ENCODE measurements at regions not wholly inside any gene's neighbourhood (a gene's known extent, or its start where the extent isn't known, plus 50 kb on each side); places are given as distances from the start of the nearest gene placed in this dataset.
A peak's percentile ranks its signal among the peaks of the same experiment; 100 is the strongest.

- DNase-seq: no peak
These were observed 205.3 kb upstream of the SYT4 start for GRCh38 chr18:43482600-43482999.

- DNase-seq: no peak
These were observed 207.4 kb upstream of the SYT4 start for GRCh38 chr18:43484710-43485109.

DNA sequence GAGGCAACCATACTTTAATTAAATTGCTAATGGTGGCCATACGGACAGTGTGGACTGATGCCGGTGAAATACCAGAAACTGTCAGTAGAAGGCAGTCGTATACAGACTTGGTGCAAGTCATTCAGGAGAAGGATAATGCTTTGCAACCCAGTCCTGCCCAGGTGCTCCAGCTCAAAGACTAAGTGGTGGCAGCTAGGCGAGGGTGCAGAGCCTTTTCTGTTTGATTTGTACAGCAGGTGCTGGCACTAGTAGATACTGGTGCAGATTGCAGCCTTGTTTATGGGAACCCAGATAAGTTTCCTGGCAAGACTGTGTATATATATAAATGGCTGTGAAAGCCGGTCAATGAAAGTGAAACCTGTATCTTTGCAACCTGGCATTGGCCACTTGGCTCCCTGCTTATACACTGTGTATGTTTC lies 208.3 kb upstream of the SYT4 start:
- peak; percentile 82 to 94 for DNase-seq

DNA sequence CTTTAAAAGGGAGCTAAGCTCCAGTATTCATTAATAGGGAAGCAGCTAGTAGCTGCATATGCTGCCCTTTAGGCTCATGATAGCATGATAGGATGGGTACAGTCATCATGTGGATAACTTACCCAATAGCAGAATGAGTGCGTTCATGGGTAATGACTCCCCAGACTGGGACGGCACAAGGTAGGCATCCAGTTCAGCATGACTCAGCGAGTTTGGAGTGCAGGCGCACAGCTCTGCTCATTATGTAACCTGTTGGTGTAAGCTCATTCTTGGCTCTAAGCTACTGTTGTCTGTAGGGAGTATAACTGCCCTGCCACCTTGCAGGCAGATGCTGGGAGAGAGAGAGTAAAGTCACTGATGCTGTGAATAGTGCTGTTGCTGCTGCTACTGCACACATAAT lies 209.2 kb upstream of the SYT4 start:
- peak; percentile 91 to 93 for DNase-seq

DNA sequence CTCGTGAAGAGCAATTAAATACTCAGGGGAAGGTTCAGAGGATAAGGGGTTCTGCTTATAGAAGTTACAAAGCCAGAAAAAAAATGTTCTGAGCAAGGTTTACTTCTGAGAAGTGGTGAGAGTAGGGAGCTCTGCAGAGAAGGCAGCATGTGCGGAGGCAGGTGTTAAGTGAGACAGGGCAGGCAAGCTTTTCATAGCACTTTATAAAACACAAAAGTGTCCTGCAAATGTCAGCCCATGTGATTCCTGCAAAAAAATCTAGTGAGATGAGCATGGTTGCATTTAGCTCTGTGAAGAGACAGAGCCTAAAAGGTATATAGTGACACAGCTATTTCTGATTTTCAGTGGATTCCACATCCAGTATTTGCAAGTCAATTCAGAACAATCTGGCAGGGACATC lies 223.8 kb upstream of the SYT4 start:
- DNase-seq: no peak

DNA sequence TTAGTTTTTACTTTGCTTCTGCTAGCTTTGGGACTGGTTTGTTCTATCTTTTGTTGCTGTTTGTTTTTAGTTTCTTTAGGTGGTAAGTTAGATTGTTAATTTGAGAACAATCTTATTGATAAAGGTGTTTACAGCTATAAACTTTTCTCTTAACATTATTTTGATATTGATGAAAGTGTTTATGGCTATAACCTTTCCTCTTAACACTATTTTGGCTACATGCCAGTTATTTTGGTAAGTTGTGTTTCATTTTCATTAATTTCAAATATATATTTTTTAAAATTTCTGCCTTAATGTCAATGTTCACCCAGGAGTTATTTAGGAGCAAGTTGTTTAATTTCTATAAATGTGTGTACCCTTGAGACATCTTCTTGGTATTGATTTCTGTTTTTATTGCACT lies 229.6 kb upstream of the SYT4 start:
- DNase-seq: no peak

GRCh38 chr18:43507842-43508481 lies 230.7 kb upstream of the SYT4 start:
- DNase-seq: no peak

GRCh38 chr18:43514747-43515146 lies 237.5 kb upstream of the SYT4 start:
- DNase-seq: no peak

DNA sequence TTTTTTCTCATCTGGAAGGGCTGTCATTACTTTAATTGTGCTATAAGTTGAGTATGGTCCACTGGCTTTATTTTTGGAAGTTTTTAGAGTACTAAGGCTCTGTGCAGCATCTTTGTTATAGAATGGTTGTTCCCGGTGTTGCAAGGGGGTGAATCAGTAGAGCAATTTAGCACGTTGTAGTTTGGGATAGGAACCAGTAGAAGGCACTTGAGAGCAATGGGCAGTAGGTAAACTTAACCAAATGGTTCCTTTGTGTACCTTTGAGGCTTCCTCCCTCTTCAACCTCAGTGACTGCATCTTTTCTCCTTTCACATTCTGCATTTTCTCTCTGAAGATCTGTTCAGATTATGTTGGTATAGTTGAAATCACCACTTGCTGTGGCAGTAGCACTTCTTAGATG lies 238.2 kb upstream of the SYT4 start:
- DNase-seq: no peak

DNA sequence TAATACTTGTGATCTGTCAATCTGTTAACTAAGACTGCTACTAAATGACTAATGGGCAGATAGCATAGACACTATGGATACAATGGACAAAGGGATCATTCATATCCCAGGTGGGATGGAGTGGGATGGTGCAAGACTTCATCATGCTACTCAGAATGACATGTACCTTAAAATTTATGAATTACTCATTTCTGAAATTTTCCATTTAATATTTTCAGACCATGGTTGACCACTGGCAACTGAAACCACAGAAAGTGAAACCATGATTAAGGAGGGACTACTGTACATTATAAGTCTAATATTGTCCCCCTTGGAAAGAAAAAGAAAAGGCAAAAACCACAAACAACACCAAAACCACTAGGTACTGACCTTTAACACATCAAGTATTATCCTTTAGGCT lies 247.0 kb upstream of the SYT4 start:
- no peak for DNase-seq

GRCh38 chr18:43525169-43525568 lies 247.9 kb upstream of the SYT4 start:
- peak; percentile 36 to 49 for DNase-seq

GRCh38 chr18:43526426-43527145 lies 249.3 kb upstream of the SYT4 start:
- DNase-seq: no peak

DNA sequence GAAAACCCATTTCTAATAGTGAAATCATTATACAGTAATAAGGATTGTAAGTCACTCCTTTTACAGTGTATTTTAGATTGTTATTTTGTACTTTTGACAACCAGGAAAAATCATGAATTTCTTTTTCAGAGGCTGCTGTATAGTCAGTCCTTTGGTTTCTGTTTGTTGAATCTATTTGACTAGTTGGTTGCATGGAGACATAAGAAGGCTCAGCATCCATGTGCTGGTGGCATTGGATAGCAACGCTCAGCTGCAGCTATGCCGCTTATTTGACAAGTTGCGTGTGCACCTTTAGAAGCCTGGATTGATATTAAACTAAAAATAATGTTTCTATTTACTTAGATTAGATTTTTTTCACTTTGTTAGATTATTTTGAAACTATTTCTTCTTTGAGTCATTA lies 254.1 kb upstream of the SYT4 start:
- DNase-seq: no peak

- DNase-seq: no peak
These were observed 256.1 kb upstream of the SYT4 start for GRCh38 chr18:43533371-43533770.

DNA sequence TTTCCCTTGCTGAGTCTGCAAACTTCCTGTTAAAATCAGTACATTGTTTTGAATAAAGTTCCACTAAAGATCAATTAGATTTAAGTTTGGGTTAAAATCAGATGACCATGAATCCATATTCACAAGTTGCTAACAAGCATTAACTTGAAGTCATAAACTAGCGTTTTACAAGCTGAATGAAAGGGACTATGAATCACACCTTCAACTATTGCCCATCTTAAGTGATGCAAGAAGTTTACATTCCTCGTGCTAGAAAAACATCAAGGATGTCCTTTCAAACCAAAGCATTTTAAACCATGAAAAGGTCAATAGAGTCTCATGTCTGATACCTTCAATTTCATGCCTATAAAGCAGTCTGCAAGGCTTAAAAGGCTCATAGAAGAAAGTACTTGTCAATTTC lies 257.2 kb upstream of the SYT4 start:
- DNase-seq: no peak

DNA sequence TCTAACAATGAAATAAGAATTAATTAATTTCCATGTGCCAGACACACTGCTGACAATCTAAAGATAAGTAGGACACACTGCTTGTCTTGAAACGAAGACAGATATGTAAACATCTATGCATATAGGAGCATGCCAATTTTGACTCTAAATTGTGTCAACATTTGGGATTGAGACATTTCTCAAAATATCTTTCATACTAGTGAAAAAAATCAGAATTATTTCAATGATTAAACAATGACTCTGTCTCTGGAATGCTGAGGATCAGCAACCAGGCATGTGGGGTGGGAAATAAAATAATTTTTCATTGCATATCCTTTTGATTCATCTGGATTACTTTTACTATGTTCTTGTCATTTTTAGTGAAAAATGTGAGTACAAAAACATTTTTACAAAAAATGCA lies 262.6 kb upstream of the SYT4 start:
- no peak for DNase-seq

DNA sequence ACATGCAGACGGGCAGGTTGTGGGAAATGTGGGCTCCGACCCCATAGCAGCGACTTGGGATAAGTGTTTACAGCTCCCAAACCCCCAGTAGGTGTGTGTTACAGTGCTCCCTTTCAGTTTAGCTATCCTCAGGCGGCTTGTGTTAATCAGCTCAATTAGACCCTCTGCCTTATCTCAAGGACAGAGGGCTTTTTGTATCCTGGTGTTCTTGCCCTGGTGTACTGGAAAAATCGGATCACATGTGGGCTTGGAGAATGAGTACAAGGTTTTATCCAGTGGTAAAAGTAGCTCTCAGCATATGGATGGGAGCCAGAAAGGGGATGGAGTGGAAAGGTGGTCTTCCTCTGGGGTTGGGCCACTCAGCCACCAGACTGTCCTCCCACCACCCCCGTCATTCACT lies 264.7 kb upstream of the SYT4 start:
- DNase-seq: no peak

DNA sequence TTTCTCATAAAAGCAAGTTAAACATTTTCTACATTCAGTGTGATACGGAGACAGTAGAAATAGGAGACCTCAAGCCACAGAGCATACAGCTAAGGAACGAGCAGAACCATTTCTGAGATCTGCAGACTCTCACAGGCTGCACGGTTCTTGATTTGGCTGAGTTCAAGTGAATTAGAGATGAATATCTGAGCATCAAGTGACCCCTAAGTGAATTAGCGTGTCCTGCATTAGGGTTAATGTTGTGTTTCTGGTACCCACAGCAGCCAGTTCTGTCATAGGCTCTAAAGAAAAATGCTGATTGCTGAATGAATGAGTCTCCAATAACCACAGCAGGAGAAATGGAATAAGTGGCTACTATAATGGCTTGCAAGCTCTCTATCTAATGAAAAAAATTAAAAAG lies 265.9 kb upstream of the SYT4 start:
- no peak for DNase-seq

- no peak for DNase-seq
These were observed 270.2 kb upstream of the SYT4 start for GRCh38 chr18:43547456-43547855.

DNA sequence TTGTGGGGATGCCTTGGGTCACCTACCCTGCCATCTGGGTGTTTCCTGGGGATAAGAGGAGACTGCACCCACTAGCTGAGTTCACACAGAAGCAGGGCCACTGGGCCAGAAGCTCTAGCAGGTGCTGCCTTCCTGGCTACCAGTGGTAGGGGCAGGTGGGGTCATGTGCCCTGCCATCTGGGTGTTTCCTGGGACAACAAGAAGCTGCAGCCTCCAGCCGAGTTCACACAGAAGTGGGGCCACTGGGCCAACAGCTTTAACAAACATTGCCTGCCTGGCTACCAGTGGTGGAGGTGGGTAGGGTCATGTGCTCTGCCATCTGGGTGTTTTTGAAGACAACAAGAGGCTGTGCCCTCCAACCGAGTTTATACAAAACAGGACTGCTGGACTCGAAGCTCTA lies 282.2 kb upstream of the SYT4 start:
- peak in 1 of 2 experiments; percentile 6 for DNase-seq

- DNase-seq: peak; percentile 54 to 62
These were observed 286.5 kb upstream of the SYT4 start for GRCh38 chr18:43563780-43564179.

- no peak for DNase-seq
These were observed 293.3 kb upstream of the SYT4 start for GRCh38 chr18:43570593-43570992.

DNA sequence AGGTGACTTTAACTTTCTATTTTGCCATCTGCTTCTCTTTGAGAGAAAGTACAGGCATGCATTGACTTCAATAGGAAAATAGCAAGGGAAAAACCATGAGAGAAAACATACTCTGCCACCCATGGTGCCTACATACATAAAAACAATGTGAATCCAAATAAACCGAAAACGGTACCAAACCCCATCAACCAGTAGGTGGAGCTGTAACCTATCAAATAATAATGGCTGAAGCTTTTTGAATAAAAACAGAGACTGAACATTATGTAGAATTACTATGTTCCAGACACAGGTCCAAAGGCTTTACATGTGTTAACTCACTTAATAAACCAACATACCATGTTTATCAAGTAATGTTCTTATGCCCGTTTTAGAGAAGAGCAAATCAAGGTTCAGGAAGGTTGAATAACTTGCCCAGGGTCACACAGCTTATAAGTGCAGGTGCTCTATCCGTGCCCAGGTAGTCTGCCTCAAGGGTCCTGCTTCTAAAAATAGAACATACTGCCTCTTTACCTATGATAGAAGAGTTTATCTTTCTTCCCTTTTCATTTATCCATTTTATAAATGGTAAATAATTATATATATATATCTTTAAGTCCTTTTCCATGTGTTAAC lies 293.9 kb upstream of the SYT4 start:
- peak; percentile 39 to 45 for DNase-seq

- DNase-seq: no peak
These were observed 294.9 kb upstream of the SYT4 start for GRCh38 chr18:43572163-43572562.

DNA sequence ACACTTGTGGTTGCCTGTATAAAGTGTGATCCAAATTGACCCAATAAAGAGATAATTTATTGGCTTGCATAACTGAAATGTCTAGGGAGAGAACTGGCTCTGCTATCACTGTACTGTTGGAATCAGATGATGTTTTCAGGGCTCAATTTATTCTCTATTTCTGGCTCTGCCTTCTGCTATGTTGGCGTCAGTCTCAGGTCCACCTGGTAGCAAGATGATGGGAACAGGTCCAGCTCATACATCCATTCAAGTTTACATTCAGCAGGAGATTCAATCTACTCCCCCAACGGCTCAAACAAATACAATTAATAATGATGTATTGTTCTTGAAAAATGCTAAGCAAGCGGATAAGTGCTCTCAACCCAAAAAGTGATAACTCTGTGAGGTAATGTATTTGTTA lies 297.7 kb upstream of the SYT4 start:
- DNase-seq: no peak
